ENCODE measurements at regions not wholly inside any gene's neighbourhood (a gene's known extent, or its start where the extent isn't known, plus 50 kb on each side); places are given as distances from the start of the nearest gene placed in this dataset.

DNA sequence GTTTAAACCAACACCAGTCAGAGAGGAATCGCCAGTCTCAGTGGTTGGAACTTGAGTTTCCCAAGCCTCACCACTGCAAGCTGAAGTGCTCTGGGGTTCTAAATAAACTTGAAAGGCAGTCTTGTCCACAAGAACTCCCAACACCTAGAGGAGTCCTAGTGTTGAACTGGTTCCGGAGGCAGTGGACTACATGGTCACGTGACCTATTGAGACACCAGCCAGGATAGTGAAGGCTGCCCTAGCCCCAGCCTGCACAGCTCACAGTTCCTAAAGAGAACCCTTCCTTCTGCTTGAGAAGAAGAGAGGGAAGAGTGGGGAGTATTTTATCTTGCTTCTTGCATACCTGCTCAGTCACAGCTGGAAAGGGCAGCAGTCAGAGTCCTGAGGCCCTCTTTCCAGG, 1012.7 kb upstream of the ADGRL3 start:
- WGBS (ENCODE audit: extremely low coverage, insufficient read length, low lambda C conversion rate), result no CpG with 5 or more reads among the region's 3 CpGs

More for the DNA sequence above, 1012.7 kb upstream of the ADGRL3 start:
- Histone ChIP-seq H2AFZ (ENCODE audit: low read length) (no peak overlapping the region), H2BK12ac (ENCODE audit: insufficient read length, low read depth, low read length) (no peak overlapping the region), H3T11ph (ENCODE audit: low read length) (no peak overlapping the region), H3K79me1 (ENCODE audit: insufficient read depth, low read depth, low read length, poor library complexity, severe bottlenecking) (no peaks in the 10 kb centered on the region), H4K5ac (ENCODE audit: insufficient read length, low read depth, low read length) (no peak overlapping the region), H3K23ac (ENCODE audit: insufficient read length, low read depth, low read length) (no peak overlapping the region), H3K9me3 (ENCODE audit: control insufficient read depth, low read depth, low read length) (no peaks in the 10 kb centered on the region), H3K9ac (ENCODE audit: extremely low read depth, insufficient read length, low read length) (no peak overlapping the region), H3K27ac (ENCODE audit: insufficient read length, low read depth, low read length) (no peak overlapping the region), H3K4ac (ENCODE audit: low read depth, low read length) (no peak overlapping the region), H4K20me1 (ENCODE audit: control insufficient read depth, insufficient read depth, insufficient read length) (no peaks in the 10 kb centered on the region), H2AK5ac (ENCODE audit: insufficient read length, low read length) (no peak overlapping the region), H3K56ac (ENCODE audit: insufficient read length, low read depth, low read length) (no peak overlapping the region), H3K79me2 (ENCODE audit: insufficient read depth, low read length) (no peaks in the 10 kb centered on the region), H3K18ac (ENCODE audit: insufficient read length, low read depth, low read length) (no peak overlapping the region), H4K8ac (replicated peaks; ENCODE audit: insufficient read length, low read depth, low read length) (no peak overlapping the region), H4K91ac (ENCODE audit: insufficient read length, low read depth, low read length) (no peak overlapping the region), H3K27me3 (ENCODE audit: insufficient read depth, low read length) (no peaks in the 10 kb centered on the region), H3K14ac (ENCODE audit: insufficient read depth, low read length) (no peak overlapping the region), H2BK120ac (ENCODE audit: low read depth, low read length, poor library complexity, severe bottlenecking) (no peak overlapping the region), H3K23me2 (ENCODE audit: insufficient read length, low read depth, low read length, poor library complexity, severe bottlenecking) (no peaks in the 10 kb centered on the region), H2BK20ac (ENCODE audit: low read depth, low read length, poor library complexity, severe bottlenecking) (no peak overlapping the region), H3K4me1 (ENCODE audit: insufficient read depth, low read length) (no peaks in the 10 kb centered on the region), H2BK15ac (ENCODE audit: low read depth, low read length) (no peak overlapping the region), H3K4me2 (ENCODE audit: insufficient read depth, insufficient read length, low read length) (no peak overlapping the region), H2BK5ac (ENCODE audit: insufficient read length, low read length) (no peak overlapping the region)
- Mint-ChIP-seq H3K27me3 (ENCODE audit: low read depth) (no peaks in the 10 kb centered on the region), H3K4me3 (no peak overlapping the region), H3K4me1 (no peaks in the 10 kb centered on the region), H3K9me3 (peaks cover 13 to 16% of the 10 kb centered on the region in 2 experiments), H3K36me3 (ENCODE audit: insufficient read depth in 1 of 3, low read depth in 3 of 3) (peaks cover 0 to 14% (median 0%) of the 10 kb centered on the region in 3 experiments; a peak in 3 of 7 replicates), H3K27ac (no peak overlapping the region)
- TF ChIP-seq, protein P1, sequence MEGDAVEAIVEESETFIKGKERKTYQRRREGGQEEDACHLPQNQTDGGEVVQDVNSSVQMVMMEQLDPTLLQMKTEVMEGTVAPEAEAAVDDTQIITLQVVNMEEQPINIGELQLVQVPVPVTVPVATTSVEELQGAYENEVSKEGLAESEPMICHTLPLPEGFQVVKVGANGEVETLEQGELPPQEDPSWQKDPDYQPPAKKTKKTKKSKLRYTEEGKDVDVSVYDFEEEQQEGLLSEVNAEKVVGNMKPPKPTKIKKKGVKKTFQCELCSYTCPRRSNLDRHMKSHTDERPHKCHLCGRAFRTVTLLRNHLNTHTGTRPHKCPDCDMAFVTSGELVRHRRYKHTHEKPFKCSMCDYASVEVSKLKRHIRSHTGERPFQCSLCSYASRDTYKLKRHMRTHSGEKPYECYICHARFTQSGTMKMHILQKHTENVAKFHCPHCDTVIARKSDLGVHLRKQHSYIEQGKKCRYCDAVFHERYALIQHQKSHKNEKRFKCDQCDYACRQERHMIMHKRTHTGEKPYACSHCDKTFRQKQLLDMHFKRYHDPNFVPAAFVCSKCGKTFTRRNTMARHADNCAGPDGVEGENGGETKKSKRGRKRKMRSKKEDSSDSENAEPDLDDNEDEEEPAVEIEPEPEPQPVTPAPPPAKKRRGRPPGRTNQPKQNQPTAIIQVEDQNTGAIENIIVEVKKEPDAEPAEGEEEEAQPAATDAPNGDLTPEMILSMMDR (conservative IDR thresholded peaks at IDR 0.05), result no peak
- no peak for DNase-seq

All from H9 (cell line).